C4-2B (cell line): ENCODE measurements at regions not wholly inside any gene's neighbourhood (a gene's known extent, or its start where the extent isn't known, plus 50 kb on each side); places are given as distances from the start of the nearest gene placed in this dataset.

ENCODE experiments used
- ZFX ChIP-seq: fragments of 450-650 bp; IDR thresholded peaks from 2 replicates; pipeline ENCODE4 v1.6.1; 2017
- TF ChIP-seq, protein P1 (sequence below): fragments of 450-650 bp; conservative IDR thresholded peaks from 2 replicates; pipeline ENCODE4 v1.5.1; 2017; ENCODE audit warnings: mild to moderate bottlenecking

- TF ChIP-seq, protein P1, sequence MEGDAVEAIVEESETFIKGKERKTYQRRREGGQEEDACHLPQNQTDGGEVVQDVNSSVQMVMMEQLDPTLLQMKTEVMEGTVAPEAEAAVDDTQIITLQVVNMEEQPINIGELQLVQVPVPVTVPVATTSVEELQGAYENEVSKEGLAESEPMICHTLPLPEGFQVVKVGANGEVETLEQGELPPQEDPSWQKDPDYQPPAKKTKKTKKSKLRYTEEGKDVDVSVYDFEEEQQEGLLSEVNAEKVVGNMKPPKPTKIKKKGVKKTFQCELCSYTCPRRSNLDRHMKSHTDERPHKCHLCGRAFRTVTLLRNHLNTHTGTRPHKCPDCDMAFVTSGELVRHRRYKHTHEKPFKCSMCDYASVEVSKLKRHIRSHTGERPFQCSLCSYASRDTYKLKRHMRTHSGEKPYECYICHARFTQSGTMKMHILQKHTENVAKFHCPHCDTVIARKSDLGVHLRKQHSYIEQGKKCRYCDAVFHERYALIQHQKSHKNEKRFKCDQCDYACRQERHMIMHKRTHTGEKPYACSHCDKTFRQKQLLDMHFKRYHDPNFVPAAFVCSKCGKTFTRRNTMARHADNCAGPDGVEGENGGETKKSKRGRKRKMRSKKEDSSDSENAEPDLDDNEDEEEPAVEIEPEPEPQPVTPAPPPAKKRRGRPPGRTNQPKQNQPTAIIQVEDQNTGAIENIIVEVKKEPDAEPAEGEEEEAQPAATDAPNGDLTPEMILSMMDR: no peak
- no peak for TF ChIP-seq ZFX
Measured at GRCh38 chr4:174012135-174012885, 271.2 kb downstream of the FBXO8 start.
